SK-MEL-5 (cell line): ENCODE measurements at regions not wholly inside any gene's neighbourhood (a gene's known extent, or its start where the extent isn't known, plus 50 kb on each side); places are given as distances from the start of the nearest gene placed in this dataset.
"Not testable (repeated sequence)": the region's sequence is repeated elsewhere in the genome, so short reads cannot be mapped to it uniquely, and the experiment has no call there.

Experiments used
- DNase-seq: peaks from one replicate; pipeline ENCODE4 v3.0.0-alpha.2; 2016; ENCODE audit warnings: low read depth, low spot score
- in situ Hi-C: cut with HindIII; loops from 2 replicates; pipeline ENCODE4 v1.10.0; 2016; ENCODE audit warnings: low sequenced_read_pairs, high pct_unique_total_duplicates, low pct_unique_long_range_greater_than_20kb

DNA sequence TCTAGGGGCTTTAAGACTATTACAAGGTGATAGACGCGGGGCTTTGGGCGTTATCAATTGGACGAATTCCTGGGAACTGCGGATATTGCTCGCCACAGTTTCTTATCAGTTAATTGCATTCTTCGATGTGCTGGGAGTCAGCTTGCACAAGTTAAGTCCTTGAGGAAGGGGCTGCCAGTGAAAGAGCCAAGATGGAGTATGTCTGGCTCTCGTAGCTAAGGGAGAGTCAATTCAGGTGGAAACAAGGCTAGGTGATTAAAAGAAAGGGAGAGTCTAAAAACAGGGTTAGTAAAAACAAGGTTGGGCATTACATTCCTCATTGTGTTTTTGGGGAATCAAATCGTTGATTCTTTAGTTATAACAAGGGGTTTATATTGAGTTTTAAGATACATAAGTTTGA, 121.6 kb downstream of the UNC93B1 start:
- in situ Hi-C loops, DNase-seq: not testable (repeated sequence)

- DNase-seq, in situ Hi-C loops: not testable (repeated sequence)
These were observed 122.1 kb downstream of the UNC93B1 start for GRCh38 chr11:67881836-67882235.

- DNase-seq, result not testable (repeated sequence)
These were observed 123.2 kb downstream of the UNC93B1 start for GRCh38 chr11:67880594-67881196.

GRCh38 chr11:67878666-67879065, 125.2 kb downstream of the UNC93B1 start:
- DNase-seq, result peak; percentile 15
- in situ Hi-C loops, result not testable (repeated sequence)

More at GRCh38 chr11:67880594-67881196, 123.2 kb downstream of the UNC93B1 start:
- in situ Hi-C loops, result not testable (repeated sequence)

DNA sequence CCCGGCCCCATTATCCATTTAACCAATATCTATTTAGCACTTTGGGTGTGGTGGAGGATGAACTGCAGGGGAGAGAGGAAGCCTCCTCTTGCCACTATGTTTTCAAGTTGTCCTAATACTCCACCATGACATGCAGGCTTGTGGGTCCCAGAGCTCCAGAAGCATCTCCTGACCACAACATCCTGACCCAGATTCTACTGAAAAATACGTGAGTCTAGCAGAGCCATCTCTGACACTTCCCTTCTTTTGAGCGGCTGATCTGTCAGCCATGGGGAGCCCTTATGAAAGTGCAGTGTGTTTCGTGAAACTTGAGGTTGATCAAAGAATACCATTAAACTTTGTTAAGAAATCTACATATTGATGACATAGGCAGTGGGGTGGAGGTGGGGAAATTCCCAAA, 126.6 kb downstream of the UNC93B1 start:
- DNase-seq, in situ Hi-C loops: not testable (repeated sequence)

DNA sequence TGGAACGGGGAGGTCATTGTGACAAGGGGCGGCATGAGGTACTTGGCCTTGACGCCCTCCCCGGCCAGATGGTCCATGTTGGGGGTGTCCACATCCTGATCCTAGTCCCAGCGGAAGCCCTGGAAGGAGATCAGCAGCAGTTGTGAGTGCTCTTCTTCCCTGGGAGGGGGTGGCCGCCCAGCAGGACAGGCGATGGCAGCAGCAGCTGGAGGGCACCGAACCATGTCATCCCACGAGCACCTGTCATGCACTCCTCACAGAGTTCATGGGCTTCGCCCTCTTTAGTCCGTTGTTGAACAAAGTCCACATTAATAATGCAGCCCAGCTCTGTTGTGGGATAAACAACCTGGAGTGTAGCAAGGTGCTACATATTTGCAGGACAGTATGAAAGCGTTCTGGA, 130.7 kb downstream of the UNC93B1 start:
- in situ Hi-C loops, DNase-seq: not testable (repeated sequence)

DNA sequence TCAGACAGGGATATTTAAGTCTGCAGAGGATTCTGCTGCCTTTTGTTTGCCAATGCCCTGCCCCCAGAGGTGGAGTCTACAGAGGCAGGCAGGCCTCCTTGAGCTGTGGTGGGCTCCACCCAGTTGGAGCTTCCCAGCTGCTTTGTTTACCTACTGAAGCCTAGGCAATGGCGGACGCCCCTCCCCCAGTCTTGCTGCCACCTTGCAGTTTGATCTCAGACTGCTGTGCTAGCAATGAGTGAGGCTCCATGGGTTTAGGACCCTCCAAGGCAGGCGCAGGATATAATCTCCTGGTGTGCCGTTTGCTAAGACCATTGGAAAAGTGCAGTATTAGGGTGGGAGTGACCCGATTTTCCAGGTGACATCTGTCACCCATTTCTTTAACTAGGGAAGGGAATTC, 132.7 kb downstream of the UNC93B1 start:
- in situ Hi-C loops, DNase-seq: not testable (repeated sequence)

GRCh38 chr11:67862896-67863295, 141.0 kb downstream of the UNC93B1 start:
- in situ Hi-C loops, result not testable (repeated sequence)

DNA sequence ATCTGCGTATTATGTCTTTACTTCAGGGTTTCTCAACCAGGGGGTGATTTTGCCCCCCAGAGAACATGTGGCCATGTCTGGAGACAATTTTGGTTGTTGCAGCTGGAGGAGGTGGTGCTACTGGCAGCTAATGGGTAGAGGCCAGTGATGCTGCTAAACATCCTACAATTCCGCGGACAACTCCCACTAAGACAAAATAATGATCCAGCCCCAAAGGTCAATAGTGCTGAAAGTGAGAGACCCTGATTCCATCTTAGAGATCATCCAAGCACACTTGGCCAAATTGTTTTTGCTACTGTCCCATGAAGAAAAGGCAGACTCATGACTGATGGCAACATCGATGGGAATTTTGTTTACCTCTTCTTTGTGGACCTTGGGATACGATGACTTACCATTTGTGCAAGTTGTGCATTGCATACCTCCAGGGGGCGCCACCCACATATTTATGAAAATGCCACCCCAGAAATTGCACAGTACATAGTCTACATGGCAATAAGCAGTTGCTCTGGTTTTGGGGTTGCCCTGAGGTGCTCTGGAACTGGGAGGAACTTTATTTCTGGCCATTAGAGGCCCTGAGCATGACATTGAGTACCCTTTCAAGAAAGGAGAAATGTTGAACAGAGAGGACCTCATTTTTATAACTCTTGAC, 144.3 kb downstream of the UNC93B1 start:
- in situ Hi-C loops, DNase-seq: not testable (repeated sequence)

More at GRCh38 chr11:67862896-67863295, 141.0 kb downstream of the UNC93B1 start:
- not testable (repeated sequence) for DNase-seq

DNA sequence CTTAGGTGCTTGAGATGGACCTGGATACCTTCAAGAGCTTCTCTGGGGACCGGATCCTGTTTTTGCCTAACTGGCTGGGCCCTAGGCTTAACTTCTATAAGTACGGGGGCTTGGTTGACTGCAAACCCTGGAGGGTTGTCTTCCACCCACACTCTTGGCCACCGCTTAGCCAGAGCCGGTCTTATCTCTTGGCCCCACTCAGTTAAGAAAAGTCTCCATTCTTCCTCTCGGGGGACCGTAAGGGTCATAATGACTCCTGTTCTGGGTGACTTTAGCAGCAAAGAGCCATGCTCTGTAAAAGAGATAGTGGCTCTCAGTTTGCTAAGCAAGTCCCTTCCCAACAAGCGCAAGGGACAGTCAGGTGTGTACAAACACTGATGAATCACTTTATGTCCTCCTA, 153.2 kb downstream of the UNC93B1 start:
- in situ Hi-C loops, DNase-seq: not testable (repeated sequence)

DNA sequence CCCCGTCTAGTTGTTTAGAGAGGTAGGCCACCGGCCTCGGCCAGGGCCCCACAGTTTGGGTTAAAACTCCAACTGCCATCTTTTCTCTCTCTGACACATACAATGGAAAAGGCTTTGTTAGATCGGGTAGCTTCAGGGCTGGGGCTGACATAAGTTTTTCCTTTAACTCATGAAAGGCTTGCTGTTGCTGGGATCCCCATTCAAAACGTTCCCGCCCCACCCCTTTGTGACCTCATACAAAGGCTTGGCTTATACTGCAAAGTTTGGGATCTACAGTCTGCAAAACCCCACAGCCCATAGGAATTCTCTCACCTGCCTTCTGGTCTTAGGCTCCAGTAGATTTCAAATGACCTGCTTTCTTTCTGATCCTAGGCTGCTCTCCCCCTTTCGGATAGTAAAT, 154.1 kb downstream of the UNC93B1 start:
- in situ Hi-C loops, DNase-seq: not testable (repeated sequence)

GRCh38 chr11:67847896-67848875, 155.7 kb downstream of the UNC93B1 start:
- in situ Hi-C loops, DNase-seq: not testable (repeated sequence)

- in situ Hi-C loops, DNase-seq: not testable (repeated sequence)
These were observed 157.6 kb downstream of the UNC93B1 start for GRCh38 chr11:67846303-67846702.

DNA sequence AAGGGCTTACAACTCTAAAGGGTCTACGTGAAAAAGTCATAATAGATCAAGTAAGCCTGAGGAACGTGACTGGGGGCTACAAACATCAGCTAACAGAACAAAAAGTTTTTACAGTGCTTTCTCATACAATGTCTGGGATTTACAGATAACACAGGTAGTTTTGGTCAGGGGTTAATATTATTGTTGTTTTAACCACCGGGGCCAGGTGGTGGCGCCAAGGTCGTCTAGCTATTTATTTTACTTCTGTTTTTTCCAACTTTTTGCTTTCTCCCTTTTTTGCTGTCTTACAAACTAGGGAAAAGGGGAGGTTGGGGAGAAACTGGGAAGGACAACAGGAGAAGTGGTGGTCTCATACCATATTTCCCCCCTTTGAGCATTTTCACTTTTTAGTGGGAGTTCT, 158.6 kb downstream of the UNC93B1 start:
- not testable (repeated sequence) for DNase-seq

DNA sequence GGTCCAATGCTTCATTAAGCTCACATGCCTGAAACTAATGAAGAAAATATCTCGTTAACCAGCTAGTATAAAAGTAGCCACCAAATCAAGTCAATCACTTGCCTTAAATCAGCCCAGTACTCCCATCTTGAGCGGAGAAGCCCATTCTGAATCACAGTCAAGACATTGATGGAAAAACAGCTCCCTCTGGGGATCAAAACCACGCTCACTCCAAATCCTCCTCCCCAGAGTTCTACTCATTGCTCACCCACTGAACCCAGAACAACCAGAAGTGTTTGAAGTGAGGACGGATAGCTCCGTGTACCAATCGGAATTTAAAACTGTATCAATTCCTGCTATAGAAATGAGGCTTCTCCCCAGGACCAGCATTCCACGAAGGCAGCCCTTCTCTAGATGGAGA, 163.3 kb downstream of the UNC93B1 start:
- in situ Hi-C loops, DNase-seq: not testable (repeated sequence)

More for the DNA sequence above, 158.6 kb downstream of the UNC93B1 start:
- in situ Hi-C loops, result not testable (repeated sequence)

- in situ Hi-C loops, DNase-seq: not testable (repeated sequence)
These were observed 155.7 kb upstream of the ALDH3B2 start for GRCh38 chr11:67830152-67830551.

- DNase-seq, in situ Hi-C loops: not testable (repeated sequence)
These were observed 152.5 kb upstream of the ALDH3B2 start for GRCh38 chr11:67826951-67827296.
